ENCODE measurements at regions not wholly inside any gene's neighbourhood (a gene's known extent, or its start where the extent isn't known, plus 50 kb on each side); places are given as distances from the start of the nearest gene placed in this dataset.
"Not testable (repeated sequence)": the region's sequence is repeated elsewhere in the genome, so short reads cannot be mapped to it uniquely, and the experiment has no call there.

DNA sequence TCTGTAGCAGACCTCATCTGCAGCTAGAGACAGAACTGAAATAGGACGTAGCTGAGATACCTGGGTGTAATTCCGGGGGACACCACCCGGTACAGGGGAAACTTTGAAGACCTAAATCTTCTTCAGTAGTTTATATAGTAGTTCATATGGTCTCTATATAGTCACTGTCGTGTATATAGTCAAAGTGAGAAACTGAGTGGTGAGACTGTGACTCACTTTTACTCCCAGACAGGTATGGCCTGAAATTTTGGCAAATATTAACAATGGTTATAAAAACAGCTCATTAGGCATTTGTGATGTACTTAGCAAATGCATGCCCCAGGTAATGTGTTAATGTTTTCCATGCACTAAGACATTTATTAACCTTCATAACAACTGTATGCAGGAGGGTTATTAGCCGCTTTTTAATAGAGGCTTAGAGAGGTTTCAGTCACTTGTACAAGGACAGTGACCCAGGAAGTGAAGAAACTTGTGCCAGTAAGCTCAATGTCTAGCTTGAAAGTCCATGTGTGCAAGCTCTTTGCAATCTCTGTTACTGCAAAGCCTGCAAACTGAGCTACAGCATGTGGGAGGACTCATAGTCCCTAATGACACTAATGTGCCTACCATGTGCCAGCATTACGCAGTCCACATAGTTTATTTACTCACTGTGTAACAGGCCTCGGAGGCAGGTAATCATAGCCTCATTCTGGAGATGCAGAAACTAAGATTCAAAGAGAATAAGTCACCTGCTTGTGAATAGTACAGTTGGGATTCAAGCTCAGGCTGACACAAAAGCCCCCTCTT, 165.4 kb upstream of the CHD6 start:
- no peak for DNase-seq

DNA sequence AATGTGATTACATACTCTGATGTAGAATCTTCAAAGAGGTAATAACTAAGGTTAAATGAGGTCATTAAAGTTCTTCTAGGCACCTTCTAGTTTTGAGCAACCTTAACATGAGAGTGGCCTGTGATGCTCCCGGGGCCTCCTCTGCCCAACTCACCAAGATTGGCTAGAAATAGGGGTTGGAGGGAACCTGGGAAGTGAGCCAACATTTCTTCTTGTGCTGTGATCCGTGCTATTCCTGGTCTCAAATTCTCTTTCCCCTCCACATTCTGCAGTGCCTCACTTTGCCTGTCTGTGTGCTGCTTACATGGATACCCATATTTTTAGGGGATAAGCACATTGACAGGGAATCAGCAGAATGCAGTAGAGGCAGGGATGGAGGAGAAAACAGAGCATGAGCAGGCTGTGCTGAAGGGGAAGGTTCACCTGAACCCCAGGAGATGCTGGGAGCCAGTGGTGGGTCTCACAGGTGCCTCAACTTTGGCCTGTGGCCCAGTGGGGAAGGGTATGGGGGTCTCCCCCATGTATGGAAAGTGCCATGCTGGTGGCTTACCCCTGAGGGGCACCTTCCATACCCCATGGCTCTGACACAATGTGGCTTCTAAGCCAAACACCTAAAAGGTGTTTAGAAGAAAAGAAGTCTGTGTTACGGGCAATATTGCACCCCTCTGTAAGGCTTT, 164.7 kb upstream of the CHD6 start:
- no peak for DNase-seq

DNA sequence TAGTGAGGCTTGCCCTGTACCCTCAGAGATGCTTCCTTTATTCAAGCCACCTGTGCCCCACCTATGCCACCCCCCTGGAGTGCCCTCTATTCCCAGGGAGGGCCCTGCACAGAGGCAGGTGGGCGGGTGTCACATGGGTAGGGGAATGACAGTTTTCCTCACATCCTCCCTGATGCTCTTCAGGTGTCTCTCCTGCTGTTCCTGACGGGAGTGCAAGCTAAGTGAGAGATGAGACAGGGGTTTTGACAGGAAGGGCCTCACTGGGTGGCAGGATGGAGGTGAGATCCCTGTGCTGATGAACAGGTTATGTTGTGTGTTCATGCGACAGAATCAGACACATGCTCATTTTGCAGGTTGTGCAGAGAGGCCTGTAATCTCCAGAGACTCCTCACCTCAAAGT, 164.1 kb upstream of the CHD6 start:
- DNase-seq: no peak

DNA sequence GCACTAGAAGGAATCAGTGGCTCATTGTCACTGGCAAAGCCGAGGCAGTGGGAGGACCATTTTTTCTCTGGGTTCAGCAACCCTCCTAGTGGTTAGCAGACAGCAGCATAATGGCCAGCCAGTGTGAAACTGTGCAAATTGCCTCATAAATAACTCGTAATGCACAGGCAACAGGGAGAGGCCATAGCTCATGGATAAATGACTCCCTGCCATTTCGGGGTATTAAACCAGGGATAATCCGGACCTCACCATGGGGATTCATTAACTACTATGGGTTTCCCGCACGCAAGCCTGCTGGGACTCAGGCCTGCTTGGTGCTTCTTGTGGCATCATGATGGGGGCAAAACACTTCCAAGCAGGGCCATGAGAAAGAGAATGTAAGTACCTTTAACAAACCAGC, 158.2 kb upstream of the CHD6 start:
- peak; percentile 28 to 71 for DNase-seq

DNA sequence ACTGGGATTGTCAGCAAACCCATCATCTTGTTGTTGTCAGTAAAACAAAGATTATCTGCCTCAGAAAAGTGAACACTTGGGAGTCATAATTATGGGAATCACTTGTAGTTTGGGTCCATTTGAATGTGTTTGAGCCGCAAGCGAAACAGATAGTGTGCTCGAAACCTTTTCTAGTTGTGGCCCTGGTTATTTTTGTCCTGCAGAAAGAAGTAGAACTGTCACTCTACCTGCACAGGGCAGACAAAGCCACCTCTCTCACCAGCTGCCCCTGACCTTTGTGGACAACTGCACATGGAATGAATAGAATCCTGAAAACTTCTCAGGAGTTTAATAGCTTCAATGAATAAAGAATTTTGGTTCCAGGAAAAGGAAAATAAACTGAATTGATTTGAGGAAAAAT, 156.1 kb upstream of the CHD6 start:
- no peak for DNase-seq

DNA sequence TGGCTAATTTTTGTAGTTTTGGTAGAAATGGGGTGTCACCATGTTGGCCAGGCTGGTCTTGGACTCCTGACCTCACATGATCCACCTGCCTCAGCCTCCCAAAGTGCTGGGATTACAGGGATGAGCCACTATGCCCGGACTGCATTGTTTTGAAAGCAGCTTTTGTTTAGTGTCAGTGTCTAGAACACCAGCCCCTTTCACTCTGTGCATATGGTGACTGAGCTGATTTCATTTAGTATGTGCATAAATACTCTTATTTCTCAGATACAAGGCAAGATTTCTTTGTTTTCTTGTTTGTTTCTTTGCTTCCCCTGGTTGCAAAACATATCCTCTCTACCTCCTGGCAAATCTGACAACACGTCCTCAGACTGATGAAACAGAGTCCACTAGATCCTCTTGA, 152.8 kb upstream of the CHD6 start:
- no peak for DNase-seq

DNA sequence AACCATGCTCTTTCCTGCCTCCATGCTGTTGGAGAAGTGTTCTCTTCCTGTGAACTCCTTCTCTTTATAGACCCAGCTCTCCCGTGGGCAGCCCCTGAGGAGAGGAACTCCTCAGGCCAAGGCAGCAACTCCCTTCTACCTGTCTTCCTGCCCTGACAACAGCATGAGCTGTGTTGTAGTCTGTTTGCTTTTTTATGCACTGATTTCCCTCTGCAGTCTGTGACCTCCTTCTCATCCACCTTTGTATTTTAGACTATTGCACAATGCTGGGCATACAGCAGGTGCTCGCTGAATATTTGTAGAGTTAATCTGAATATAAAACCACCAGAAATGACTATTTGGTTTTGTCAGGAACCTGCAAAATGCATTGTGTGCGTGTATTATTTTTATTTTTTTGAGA, 152.2 kb upstream of the CHD6 start:
- no peak for DNase-seq

DNA sequence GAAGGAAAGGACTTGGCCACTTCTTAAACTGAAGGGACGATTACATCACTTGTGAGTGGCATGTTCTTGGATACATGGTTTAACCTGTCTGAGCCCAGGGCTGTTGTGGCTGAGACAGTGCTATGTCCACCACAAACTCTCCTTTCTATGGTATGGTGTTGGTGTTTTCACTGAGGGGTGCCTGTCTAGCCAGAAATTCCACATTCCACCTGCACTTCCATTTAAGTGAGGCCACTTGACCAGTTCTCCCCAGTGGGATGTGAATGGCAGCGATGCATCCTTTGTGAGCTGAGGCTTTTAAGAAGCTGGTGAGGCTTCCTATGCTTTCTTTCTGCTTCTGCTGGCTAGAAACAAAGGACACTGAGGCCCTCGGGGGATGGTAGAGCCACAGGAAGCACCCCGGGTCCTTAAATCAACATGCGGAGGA, 151.4 kb upstream of the CHD6 start:
- no peak for DNase-seq

DNA sequence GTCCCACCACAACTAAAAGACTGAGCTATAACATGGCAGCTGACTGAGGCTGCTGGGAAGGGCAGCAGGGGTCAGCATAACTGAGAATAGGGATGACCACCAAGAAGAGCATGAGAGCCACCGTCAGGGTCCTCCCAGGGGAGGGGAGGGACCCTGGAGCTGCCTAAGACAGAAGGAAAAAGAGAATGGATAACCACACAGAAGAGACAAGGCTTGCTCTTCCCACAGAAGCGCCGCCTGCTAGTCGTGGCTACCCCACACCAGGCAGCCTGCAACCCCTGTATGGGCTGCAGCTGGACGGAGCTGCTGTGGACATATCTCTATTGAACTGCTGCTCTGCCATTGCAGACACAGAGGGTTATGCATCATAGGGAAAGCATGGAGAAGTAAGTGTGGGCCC, 132.0 kb upstream of the CHD6 start:
- no peak for DNase-seq

DNA sequence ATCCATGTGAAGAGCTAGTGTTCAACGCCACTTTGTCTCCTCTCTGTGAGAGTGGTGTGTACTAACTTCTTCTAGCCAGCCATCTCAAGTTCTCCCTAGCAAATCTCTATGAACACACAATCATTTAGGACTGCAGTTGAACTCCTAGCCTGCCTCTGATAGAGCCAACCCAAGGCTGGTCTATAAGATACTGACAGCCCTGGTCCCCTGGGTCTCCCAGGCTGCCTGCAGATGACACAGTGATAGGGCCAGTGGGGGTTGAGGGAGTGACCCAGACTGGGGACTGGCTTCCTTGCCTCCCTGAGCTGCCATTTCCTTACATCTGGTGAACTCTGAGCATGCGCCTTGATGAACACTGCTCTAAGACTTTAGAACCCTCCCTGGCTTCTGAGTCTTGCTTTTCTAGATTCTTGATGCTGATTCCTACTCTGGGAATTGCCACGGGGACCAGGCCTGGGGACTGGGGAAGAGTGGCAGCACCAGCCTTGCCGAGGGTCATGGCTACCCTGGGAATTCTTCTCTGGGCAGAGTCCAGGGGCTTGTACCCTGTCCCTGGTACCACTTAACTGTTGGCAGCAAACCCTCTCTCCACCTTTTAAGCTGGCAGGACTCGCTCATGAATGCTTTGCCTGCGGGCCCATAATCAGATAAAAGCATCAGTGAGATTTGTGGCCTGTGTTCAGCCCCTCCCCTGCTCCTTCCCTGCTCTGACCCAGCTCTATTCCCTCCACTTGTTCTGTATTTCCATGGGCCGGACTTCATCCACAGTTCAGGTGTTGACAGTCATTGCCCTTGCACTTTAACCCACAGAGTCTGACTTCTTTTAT, 130.8 kb upstream of the CHD6 start:
- DNase-seq: no peak

DNA sequence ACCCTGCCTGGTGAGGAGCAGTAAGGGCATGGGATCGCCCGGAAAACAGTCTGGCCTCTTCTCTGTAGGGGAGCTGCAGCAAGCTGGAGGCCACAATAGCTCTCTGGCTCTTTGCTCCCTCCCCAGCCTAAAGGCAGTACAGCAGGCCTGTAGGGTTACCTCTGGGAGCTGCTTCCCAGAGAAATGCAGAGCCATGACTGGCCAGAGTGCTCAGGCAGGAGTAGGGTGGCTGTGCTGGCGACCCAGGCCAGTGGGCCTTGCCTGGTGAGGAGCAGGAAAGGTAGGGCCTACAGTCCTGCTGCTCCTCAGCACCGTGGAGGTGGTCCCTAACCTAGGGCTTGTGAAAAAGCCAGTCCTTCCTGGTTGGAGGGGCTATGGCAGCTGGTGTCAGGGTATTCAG, 129.9 kb upstream of the CHD6 start:
- DNase-seq: no peak

DNA sequence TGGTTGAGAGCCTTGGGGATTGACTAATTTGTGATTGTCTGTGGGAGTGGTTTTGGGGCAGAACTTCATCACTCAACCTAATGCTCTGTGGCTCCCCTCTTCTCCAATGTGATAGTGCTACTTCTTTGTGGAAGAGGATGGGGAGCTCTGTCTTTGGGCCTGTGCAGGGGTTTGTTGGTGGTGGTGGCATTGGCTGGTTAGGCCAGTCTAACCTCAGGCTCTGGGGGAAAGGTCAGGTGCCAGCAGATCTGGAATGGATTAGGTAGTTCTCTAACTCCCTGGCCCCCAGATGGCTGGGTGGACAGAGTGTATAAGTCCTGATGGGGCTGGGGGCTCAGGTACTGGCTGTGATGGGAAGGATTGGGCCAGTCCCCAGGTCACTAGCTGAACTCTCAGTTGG, 129.0 kb upstream of the CHD6 start:
- DNase-seq: no peak

DNA sequence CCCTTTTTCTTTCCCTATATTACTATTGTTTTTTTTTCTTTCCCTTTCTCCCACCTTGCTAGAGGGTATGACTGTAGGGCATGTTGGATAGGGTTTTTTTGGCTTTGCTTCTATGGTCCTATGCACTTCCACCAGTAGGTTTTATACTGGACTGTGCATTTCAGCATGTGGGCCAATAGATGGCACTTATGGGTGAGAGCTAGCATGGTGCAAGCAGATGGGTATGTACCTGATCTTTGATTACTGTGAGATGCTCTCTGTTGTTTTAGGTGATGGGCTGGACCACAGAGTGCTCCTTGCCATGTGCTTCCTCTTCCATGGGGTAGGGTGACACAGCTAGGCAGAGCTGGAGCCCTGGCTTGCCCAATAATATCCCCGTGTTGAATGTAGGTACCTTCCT, 128.5 kb upstream of the CHD6 start:
- DNase-seq: no peak

DNA sequence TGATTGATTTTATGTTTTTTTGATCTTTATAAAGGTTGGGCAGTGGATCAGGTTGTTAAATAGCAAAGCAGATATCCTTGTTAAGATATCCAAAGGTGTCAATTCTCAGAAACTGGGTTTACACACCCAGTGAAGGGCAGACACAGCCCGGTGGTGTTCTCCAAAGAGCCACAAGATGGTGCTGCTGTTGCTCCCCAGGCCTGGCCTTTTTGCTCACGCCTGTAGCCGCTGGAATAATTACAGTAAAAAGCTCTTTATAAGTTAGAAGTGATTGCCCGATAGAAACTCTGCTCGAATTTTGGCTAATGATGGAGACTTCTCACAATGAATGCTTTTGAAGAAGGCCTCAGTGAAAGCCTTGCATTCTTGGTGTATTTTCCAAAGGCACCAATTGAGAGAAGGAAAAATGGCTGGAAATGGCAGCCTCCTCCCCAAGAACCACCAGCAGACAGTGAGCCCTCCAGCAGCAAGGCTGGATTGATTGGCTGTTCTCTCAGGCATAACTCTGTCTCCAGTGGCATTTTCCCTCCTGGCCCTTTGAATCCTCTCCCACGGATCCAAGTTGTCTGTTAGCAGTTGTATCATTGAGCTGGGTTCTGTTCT, 120.5 kb upstream of the CHD6 start:
- DNase-seq: peak; percentile 55

DNA sequence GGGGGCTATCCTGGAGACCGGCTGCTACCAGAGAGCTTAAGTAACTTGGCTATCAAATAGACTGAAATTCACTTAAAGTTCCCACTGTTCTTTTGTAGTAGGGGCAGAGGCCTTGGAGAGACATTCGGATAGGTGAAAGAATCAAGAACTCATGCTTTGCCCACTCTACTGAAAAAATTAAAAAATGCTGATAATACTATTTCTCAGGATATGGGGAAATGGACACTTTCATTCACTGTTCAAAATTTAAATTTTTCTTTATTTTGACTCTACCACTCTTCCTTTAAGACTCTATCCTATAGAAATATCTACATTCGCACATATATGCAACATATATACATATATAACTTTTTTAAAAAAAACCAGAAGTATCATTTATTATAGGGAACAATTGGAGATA, 117.8 kb upstream of the CHD6 start:
- no peak for DNase-seq

DNA sequence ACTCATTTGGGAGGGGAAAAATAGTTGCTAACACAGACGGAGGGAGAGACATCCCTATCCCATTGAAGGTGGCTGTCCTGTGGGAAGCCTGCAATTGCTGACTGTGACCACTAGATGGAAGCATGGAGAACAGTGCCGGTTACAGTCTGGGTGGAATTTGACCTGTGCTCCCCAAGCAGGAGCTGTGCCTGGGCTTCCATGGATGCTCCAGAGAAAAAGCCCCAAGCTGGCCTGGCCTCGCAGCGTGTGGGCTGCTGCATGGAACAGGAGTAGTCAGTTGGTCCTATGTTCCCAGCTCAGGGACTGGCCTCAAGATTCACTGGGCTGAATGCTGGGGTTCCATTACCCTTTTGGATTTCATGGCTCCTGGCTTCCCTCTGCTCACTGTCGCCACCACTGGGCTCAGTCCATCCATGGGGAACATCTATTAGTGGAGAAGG, 116.3 kb upstream of the CHD6 start:
- peak; percentile 13 to 30 for DNase-seq

DNA sequence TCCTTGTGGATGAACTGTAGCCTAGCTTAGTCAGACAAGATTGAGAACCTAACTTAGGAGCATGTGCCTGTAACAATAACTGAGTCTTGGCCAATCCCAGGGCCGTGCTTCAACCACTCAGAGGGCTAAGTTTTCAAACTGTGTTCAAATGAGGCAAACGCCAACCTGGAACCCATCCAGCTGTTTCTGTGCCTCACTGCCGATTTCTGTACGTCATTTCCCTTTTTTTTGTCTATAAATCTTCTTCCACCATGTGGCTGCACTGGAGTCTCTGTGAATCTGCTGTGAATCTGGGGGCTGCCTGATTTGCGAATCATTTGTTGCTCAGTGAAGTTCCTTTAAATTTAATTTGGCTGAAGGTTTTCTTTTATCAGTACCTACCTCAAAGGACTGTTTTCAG, 115.0 kb upstream of the CHD6 start:
- DNase-seq: no peak

DNA sequence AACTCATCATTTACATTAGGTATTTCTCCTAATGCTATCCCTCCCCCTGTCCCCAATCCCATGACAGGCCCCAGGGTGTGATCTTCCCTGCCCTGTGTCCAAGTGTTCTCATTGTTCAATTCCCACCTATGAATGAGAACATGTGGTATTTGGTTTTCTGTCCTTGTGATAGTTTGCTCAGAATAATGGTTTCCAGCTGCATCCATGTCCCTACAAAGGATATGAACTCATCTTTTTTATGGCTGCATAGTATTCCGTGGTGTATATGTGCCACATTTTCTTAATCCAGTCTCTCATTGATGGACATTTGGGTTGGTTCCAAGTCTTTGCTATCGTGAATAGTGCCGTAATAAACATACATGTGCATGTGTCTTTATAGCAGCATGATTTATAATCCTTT, 113.0 kb upstream of the CHD6 start:
- DNase-seq: not testable (repeated sequence)

DNA sequence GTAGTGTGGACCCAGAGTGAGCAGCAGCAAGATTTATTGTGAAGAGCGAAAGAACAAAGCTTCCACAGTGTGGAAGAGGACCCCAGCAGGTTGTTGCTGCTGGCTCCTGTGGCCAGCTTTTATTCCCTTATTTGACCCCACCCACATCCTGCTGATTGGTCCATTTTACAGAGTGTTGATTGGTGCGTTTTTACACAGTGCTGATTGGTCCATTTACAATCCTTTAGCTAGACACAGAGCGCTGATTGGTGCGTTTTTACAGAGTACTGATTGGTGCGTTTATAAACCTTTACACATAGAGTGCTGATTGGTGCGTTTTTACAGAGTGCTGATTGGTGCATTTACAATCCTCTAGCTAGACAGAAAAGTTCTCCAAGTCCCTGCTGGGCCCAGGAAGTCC, 109.5 kb upstream of the CHD6 start:
- DNase-seq: not testable (repeated sequence)

DNA sequence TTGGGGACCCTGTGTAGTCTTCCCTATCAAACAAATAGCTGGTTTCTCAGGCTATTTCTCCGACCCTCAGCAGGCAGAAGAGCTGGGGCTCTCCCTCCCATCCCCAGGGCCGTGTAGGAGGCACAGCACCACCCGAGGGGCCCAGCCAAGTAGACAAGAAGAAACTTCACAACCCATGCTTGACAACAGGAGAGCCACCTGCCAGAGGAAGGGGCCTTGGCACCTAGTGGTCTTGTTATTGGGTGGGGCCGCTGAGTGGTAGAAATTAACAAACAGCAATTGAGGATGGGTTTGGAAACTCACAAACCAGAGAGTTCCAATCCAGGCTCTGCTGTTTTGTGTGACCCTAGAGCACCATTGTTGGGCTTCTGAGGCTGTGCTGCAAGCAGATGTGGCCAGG, 108.5 kb upstream of the CHD6 start:
- DNase-seq: no peak

DNA sequence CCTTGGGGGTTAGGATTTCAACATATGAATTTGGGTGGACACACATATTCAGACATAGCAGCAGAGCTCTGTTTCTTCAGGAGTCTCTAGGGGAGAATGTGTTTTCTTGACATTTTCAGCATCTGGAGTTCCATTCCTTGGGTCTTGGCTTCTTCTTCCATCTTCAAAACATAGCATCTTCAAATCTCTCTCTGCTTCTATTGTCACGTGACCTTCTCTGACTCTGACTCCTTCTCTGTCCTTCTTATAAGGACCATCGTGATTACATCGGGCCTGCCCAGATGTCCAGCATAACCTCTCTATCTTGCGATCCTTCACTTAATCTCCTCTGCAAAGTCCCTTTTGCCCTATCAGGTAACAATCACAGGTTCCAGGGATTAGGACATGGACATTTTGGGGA, 101.0 kb upstream of the CHD6 start:
- DNase-seq: no peak

DNA sequence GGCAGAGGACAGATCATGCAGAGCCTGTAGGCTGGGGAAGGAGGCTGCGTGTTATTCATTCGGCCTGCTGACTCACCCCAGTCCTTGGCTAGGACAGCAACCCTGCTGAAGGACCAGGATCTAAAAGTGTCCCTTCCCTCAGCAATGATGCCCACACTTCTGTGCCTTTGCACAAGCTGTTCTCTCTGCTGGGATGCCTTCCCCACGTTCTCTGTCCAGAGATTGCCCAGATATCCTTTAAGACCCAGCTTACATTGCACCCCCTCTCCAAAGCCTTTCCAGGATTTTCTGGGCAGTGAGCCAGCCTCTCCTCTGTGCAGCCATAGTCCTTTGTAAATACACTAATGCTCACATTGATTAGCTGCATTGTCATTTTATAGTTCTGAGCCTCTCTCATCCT, 99.3 kb upstream of the CHD6 start:
- DNase-seq: peak; percentile 52 to 81

DNA sequence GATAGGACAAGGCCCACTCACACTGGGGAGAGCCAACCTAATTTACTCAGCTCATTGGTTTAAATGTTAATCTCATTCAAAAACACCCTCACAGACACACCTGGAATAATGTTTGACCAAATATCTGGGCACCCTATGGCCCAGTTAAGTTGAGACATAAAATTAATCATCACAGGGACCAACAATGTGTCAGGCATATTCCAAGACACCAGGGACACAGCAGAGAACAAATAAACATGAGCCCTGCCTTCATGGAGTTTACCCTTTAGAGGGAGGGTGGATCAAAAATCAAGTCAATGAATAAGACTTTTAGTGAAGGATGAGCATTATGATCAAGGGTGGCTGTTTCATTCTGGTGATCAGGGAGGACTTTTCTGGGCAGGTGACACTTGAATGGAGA, 98.7 kb upstream of the CHD6 start:
- no peak for DNase-seq

All from NCI-H2081 (cell line).